HG03103 (cell line): ENCODE measurements at regions not wholly inside any gene's neighbourhood (a gene's known extent, or its start where the extent isn't known, plus 50 kb on each side); places are given as distances from the start of the nearest gene placed in this dataset.

Experiments used
- ATAC-seq: cut with Tn5 transposase; IDR thresholded peaks from one replicate; pipeline ENCODE4 v1.9.1; 2021; ENCODE audit warnings: low read depth; ENCODE audit not compliant: unreplicated experiment

DNA sequence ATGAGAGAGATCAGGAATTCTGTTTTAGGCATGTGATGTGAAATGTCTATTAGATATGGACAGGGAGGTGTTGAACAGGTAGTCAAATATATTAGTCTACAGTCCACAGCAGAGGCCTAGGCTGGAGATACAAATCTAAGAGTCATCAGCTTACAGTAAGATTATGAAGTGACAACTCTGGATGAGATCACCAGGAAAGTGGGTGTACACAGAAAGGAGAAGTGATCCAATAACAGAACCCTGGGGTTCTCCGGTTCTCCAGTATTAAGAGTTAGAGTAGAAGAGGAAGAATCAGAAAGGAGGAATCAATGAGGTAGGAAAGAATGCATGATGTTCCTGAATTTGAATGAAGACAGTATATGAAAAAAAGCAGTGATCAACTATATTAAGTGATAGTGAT, 362.3 kb downstream of the FIGN start:
- ATAC-seq, result no peak

DNA sequence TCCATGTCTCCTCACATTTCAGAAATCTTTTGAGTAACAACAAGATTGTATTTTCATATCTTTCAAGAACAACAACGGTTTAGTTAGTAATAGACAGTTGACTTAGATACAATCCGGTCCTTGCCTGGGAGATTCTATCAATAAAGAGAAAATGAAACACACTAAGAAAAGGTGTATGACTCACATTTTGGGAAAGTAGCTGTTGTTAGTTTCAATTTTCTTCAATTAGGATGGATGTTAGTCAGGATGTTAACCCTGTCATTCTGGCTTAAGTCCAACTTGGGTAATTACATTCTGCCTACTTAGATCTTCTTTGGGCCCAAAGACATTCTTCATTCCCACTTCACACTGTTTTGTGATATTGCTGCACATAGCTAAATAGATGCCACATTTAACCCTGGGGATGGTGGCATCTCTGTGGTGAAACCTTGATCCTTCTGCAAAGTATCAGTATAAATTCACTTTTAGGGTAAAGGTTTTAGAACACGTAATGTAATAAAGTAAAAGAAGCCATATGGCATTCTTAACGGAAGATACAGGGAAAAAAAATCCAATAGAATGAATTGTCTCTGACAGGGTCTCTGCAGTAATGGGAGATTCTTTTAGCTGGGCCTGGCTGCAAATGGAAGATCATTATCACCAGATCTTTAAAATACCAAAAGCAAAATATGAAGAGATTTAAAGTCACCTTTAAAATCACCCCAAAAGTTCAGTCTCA, 365.5 kb downstream of the FIGN start:
- ATAC-seq, result no peak

DNA sequence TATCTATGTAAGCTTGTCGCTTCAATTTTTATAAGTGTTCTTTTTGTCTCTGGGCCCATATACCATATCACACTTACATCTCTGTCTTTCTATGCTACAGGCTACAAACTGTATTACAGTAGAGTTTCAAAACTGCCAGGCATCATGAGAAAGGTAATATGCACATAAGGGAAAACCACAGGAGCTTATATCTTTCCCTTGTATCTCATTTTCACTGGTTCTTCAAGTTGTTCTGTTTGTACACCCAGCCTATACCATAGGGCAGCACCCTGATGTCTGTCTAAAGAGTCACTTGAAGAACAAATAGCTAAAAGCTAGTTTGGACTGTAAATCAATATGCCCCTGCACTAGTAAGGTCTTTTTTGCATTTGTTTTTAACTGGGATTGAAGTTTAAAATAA, 366.7 kb downstream of the FIGN start:
- no peak for ATAC-seq

DNA sequence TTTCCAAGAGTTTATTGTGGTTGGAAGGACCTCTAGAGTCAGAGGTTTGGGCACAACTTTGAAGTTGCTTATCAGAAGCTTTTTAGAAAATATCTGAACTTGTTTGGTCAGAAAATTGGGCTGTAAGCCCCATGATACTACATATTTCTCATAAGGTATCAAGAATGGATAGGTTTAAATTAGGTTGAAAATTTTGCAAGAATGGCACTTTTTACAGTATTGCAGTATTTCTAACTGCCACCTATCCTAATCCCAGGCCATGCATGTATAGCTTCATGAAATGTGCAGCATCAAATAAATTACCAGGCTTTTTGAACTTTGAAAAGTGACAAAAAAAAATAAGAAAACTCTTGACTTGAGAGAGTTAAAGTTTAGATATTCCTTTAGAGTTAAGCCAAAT, 367.2 kb downstream of the FIGN start:
- ATAC-seq, result no peak

DNA sequence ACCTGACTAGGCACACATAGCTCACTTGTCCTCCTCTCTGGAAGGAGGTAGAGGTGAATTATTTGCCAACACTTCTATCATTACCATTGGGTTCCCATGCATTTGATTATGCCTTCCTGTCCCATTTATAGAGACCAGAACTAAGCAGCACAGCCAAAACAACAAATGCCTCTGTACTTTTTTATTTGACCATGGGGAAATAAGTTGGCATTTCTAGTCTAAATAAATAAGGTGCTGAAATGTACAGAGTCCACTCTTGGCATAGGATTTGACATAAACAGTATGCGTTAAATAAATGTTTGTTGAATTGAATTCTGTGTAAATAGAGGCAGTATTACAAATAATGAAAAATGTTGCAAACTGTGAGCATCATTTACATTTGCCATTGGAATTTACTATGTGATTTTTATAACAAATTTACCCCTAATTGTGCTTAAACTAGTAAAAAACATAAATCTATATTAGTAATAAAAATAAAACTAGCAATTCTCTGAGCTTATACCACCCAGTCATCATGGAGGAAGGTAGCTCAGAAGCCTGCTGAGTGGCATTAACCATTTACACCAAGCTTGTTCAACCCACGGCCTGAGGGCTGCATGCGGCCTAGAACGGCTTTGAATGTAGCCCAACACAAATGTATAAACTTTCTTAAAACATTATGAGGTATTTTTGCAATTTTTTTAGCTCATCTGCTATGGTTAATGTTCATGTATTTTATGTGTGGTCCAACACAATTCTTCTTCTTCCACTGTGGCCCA, 367.8 kb downstream of the FIGN start:
- ATAC-seq, result no peak

DNA sequence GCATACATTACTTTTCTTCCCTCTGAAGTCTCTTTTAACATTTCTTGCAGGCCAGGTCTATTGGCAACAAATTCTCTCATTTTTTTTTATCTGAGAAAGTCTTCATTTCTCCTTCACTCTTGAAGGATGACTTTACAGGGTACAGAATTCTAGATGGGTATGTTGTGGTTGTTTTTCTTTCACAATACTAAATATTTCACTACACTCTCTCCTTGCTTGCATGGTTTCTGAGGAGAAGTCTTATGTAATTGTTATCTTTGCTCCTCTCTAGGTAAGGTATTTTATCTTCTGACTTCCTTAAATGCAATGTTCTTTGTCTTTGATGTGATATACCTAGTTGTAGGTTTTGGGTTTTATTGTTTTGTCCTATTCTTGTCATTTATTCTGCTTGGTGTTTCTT, 371.1 kb downstream of the FIGN start:
- ATAC-seq, result no peak

DNA sequence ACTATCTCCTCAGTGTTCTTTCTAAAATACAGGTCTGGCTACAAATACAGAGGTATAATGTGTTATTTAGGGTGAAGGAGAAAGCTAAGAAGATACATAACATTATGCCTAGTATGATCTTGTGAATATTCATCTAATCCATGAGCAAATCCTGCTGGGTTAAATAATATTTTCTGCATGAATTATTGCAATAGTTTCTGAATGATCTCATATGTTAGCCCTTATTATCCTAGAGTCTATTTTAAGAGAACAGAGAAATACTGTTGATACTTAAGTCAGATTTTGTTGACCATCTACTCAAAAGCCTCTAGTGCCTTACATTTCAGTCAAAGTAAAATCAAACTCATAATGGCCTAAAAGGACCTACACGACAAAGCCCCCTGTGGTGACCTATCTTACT, 382.3 kb downstream of the FIGN start:
- ATAC-seq, result no peak

DNA sequence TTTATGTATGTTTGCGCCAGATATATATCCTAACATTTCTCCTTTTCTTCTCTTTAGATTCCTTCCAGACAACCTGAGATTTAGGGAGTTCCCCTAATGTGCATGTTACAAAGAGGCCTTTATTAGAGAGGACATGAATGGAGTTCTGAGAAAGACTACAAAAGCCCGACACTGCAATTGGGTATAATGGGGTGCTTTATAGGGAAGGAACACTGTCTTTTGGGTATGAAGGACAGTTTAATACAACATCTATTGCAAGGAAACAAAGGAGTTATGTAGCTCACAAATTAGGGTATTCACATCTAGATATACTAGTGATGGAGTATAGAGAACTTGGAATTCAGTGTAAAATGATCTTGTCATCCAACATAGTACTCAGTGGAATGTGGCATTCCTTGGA, 383.8 kb downstream of the FIGN start:
- no peak for ATAC-seq

DNA sequence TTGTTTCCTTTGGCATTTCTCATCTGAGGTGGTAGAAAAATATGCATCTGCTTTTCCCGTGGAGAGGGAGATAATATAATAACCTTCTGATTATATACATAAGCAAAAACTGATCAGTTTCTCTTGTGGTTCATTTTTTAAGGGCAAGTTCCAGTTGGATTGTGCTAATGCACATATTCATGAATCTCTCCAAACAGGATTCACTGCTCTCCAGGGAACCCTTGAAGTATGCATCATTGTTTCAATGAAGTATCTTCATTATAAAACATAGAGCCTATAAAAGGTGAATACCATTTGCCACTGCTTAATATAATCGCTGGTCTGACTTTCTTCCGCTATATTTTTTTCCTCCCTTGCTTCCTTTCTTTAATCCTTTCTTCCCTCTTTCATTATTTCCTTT, 384.7 kb downstream of the FIGN start:
- ATAC-seq, result no peak

DNA sequence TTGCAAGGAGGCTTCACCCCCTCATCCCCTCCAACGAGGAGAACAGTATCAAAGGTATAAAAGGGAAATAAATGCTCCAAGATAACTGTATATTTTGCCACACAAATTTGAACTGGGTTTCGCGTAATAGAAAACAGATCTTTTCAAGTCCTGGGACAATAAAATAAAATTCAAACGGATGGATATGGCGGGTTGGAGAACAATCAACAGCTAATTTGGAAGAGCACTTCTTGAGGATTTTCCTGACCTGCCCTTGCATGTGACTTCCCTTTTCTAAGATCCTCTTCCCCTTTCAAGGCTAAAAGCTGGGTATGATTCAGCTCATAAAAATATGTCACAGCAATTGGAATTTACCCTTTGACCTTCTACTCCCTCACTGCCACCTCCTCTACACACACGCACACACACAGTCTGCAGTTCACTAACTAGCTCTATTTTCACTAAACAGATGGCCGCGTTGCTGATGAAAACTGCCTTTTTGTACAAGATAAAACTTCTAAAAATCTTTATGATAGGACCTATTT, 386.9 kb downstream of the FIGN start:
- ATAC-seq, result no peak

DNA sequence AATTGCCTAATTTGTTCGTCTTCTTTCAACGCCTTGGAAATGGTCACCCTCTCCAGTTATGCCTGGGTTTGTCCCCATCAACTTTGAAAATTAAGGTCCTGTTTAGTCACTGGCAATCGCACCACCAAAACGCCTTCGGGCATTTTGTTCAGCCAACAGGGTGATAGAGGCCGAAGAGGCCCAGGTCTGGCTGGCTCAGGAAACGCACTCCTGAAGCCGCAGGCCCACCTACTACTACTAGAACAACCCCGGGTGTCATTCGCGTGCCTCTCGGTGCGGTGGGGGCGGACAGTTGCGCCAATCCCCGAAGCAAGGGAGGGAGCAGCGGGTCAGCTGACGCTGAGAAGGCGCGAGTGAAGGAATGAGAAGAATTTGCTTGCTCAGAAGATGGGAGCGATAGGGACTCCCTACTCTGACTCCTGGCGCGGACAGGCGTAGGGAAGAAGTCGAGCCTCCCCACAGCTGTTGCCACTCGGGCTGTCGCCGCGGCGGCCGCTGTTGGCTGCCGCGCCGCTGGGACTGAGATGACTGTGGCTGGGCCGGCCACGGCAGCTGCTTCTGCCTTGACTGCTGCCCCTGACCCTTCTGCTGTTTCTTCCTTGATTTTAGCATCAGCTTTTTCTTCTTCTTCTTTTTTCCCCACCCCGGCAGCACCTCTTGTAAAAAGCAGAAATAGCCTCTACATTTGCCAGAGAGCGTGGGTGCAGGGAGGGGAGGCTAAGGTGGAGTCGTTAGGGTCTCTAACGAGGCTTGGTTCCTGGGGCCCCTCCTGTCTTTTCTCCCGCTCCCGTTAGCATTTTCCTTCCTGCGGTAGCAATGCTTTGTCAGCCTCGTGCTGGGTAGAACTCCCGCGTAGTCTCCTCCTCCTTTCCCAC, 387.6 kb downstream of the FIGN start:
- ATAC-seq, result no peak

DNA sequence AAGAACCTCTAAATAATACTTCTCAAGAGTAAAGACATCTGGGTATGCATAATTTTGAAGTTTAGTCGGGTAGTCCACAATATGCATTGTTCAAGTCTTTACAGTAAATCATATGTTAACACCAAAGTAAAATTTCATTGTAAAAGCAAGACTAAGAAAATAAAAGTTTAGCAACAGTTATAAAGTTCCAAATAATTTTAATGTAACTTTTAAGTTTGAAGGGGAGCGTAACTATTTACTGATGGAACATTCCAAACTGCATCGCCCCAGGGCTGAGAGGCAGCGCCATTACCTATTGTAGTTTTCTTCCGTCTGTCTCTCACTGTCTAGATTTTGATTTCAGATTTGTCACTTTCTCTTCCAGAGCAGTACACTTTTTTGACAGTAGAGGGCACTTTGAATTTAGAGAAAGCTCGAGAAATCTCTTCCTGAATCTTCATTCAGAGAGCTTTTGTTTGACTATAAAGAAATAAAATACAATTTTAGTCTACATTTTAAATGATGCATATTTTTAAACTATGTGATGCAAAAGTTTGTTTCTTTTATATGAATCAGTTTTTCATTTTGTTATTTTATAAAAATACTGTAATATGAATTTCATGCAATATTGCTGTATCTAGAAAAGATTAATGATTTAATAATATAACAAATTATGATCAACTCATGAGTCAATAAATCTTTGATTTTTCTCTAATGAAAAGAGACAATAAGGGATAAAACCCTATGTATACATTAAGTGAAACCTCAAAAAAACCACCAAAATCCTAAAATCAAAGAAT, 389.8 kb downstream of the FIGN start:
- peak; percentile 83 for ATAC-seq

DNA sequence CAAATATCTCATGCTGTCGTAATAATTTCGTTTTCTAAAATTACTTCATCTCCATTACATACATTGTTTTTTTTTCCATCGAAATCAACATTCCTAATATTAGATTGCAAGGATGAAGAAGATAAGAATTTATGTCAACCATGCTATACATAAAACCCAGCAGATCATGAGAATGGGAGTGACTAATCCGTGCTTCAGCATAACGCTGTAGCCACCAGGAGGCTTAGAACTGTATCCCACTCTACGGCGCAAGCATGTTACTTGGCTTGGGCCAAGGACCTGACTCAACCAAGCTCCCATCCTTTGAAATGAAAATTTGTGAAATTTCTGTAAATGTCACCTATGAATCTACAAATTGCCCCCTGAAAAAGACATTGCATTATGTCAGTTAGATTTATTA, 392.5 kb downstream of the FIGN start:
- ATAC-seq, result no peak

DNA sequence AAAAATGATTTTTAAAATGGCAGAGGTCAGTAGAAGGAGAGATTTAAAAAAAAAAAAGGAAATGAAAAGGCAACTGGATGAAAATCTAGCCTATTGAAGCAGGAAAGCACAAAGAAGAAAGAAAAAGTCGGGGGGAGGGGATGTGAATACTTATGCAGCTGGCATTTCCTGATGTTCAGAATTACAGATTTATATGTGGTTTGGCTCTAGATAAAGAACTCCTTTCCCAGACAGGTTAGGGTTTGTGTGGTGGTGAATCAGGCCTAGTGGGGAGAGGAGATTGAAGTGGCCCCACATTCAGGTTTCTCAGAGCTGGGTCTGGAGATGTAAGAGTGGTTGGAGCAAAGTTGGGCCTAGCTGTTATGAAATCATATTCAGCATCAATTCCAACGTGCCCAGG, 394.4 kb downstream of the FIGN start:
- no peak for ATAC-seq

DNA sequence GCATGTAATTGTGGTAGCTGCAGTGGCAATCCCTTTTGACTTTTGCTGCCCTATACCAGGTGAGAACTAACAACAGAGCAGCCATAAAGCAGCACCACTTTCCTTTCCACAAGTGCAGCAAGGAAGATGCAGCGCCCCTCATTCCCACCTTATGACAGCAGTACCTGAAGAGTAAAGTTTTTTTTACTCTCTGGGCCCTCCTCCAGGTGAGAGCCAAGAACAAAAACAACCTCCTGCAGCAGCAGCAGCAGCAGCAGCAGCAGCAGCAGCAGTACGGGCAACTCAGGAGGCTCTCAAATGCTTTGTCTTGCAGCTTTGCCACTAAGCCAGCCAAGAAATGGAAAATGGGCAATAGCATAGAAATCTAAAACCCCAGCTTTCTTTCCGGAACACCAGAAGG, 397.5 kb downstream of the FIGN start:
- ATAC-seq, result no peak

DNA sequence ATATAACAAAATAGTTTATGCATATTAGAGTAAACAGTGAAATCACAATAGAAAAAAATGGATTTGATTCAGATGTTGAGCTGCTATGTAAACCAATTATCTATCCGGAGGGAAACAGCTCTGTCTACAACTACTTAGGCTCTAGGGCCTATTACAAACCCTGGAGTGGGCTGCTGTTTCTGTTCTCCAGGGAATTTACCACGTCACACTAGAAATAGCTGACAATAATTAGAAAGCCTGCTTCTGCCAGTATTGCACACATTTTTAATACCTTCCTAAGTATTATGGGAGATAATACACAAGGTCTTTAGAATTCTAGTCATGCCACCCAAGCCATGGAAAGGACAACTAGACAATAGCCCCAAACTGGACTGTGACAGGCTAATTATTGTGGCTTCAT, 411.1 kb downstream of the FIGN start:
- ATAC-seq, result no peak

DNA sequence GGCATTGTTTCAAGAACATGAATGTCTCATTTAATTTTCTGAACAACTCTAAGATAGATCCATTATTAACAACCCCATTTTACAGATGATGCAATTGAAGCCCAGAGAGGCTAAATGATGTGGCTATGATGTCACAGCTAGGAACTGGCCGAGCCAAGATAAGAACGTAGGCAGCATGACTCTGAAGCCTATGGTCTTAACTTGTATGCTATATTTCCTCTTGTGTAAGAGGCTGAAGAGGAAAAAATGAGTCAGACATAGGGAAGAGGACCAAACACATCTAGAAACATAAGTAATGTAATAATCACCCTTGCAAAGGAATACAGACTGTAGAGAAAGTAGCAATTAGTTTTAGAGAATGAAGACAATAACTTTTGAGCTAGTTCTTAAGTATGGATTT, 416.8 kb downstream of the FIGN start:
- ATAC-seq, result no peak

DNA sequence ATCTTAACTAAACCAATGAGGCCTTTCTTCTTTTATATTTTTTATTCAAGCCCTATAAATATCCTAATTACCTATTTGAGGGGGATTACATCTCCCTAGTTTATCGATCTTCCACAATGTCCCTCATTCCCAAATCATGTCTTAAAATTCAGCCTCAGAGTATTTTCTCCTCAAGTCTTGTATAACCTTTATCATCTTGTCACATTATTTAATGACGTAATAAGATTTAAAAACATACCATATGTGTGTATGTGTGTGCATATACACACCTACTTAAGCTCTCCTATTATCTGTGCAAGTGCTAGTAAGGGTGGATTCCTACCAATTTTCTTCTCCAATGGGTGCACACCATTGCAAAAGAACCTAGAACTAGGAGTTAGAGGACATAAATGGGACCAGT, 421.1 kb downstream of the FIGN start:
- ATAC-seq, result no peak

DNA sequence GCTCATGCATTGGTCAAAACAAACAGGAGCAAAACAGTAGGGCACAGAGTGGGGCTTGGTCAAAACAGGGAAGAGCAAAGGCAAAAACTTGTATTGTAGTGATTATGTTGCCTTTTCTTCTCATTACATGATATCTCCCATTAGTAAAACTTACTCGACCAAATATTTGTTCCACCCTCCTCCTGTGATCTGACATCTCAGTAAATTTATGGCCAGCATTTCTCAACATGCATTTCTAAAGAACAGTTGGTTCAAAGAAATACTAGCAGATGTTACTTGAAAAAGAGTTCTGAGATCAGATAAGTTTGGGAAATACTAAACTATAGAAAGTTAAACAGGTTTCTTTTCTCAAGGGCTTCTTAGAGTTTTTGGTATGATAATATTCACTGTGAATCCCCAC, 423.1 kb downstream of the FIGN start:
- ATAC-seq, result no peak

DNA sequence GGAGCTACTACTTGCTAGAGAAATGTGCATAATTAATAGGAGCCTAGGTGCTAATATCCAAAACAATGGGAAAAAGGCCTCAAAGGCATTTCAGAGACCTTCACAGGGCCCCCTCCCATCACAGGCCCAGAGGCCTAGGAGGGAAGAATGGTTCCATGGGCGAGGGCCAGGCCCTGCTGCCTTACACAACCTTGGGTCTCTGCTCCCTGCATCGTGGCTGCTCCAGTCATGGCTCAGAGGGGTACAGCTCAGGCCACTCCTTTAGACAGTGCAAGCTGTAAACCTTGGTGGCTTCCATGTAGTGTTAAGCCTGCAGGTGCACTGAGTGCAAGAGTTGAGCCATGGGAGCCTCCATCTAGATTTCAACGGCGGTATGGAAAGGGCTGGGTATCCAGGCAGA, 429.2 kb downstream of the FIGN start:
- no peak for ATAC-seq
